ENCODE measurements at regions not wholly inside any gene's neighbourhood (a gene's known extent, or its start where the extent isn't known, plus 50 kb on each side); places are given as distances from the start of the nearest gene placed in this dataset.

DNA sequence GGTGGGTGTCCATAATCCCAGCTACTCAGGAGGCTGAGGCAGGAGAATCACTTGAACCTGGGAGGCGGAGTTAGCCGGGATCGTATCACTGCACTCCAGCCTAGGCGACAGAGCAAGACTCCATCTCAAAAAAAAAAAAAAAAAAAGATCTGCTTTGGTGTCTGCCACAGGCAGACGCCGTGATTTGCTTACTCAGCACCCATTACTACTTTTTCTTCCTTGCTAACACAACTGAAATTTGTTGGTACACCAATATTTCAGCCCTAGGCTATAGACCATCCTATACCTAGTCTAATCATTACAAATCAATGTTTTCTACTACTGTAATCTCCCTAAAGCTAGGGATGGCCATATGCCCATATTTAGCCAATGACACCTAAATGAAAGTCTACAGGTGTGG is 53.5 kb upstream of the PARD3 start:
- no peak for DNase-seq (ENCODE audit: low spot score)

DNA sequence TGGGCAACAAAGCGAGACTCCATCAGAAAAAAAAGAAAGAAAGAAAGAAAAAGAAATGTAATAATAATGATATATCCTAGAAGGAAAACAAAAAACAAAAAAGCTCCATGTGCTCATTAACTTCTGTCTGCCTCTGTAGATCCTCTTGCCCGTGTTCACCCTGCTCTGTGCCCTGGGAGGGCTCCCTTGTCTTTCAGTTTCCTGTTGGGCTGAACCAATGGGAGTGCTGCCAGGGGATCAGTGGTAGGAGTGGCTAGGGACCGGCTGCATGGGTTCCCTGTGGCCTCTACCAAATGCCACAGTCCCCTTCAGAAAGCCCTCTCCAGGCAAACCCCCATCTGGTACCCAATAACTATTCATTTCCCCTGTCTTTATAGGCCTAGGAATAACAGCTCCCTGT is 51.8 kb upstream of the PARD3 start:
- DNase-seq (ENCODE audit: low spot score) = no peak

All from RKO (cell line).